Peyer's patch (tissue), 4 donors: ENCODE measurements at regions not wholly inside any gene's neighbourhood (a gene's known extent, or its start where the extent isn't known, plus 50 kb on each side); places are given as distances from the start of the nearest gene placed in this dataset.

Source experiments
- POLR2A ChIP-seq, 2 donors: fragments of 450-650 bp; IDR thresholded peaks; one replicate each; pipeline ENCODE4 v1.5.1; 2017; ENCODE audit warnings: antibody characterized with exemption in 2 of 2, mild to moderate bottlenecking in 2 of 2, moderate library complexity in 2 of 2
- TF ChIP-seq, protein P1 (sequence below), 6 experiments: fragments of 450-650 bp in 4 of 6; fragments of 200-600 bp in 2 of 6; sonication (generic) in 1 of 6; IDR thresholded peaks; one replicate each; pipeline ENCODE4 v1.5.1; 2017 to 2019; ENCODE audit warnings: antibody characterized with exemption in 6 of 6, mild to moderate bottlenecking in 3 of 6, moderate library complexity in 1 of 6

DNA sequence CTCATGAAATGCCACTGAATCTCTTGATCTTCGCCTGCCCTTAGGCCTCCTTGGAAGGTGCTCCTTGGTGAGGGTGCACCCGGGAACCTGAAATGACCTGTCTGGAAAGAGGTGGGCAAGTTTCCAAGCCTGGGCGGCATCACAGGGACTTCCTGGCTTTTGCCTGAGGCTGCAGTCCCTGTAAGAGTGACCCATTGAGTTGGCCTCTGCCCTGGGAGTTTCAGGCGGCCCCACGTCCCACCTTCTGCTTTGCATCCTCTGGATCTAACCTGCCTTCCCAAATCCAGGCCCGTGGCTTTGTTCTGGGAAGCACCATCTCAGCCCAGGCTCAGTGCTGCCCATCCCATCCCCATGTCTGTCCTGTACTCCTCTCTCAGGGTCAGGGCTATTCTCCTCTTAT, 356.4 kb downstream of the RPS24 start:
- TF ChIP-seq, protein P1, sequence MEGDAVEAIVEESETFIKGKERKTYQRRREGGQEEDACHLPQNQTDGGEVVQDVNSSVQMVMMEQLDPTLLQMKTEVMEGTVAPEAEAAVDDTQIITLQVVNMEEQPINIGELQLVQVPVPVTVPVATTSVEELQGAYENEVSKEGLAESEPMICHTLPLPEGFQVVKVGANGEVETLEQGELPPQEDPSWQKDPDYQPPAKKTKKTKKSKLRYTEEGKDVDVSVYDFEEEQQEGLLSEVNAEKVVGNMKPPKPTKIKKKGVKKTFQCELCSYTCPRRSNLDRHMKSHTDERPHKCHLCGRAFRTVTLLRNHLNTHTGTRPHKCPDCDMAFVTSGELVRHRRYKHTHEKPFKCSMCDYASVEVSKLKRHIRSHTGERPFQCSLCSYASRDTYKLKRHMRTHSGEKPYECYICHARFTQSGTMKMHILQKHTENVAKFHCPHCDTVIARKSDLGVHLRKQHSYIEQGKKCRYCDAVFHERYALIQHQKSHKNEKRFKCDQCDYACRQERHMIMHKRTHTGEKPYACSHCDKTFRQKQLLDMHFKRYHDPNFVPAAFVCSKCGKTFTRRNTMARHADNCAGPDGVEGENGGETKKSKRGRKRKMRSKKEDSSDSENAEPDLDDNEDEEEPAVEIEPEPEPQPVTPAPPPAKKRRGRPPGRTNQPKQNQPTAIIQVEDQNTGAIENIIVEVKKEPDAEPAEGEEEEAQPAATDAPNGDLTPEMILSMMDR (IDR thresholded peaks at IDR 0.05), result no peak
- TF ChIP-seq POLR2A (IDR thresholded peaks at IDR 0.05), result no peak
